GOT3 (cell line): ENCODE measurements at regions not wholly inside any gene's neighbourhood (a gene's known extent, or its start where the extent isn't known, plus 50 kb on each side); places are given as distances from the start of the nearest gene placed in this dataset.
"Not testable (repeated sequence)": the region's sequence is repeated elsewhere in the genome, so short reads cannot be mapped to it uniquely, and the experiment has no call there.

Experiments used
- DNase-seq: peaks from one replicate; lab custom pipeline; 2025; ENCODE audit warnings: mixed read lengths; lab: John Stamatoyannopoulos, UW

- DNase-seq, result no peak
These were observed 1654.9 kb upstream of the LRRTM3 start for GRCh38 chr10:65270969-65271368.

- DNase-seq, result no peak
These were observed 1652.7 kb upstream of the LRRTM3 start for GRCh38 chr10:65273115-65273514.

- no peak for DNase-seq
These were observed 1650.5 kb upstream of the LRRTM3 start for GRCh38 chr10:65275296-65275695.

- no peak for DNase-seq
These were observed 1641.3 kb upstream of the LRRTM3 start for GRCh38 chr10:65284495-65285041.

GRCh38 chr10:65285726-65286125 is 1640.1 kb upstream of the LRRTM3 start:
- not testable (repeated sequence) for DNase-seq

- no peak for DNase-seq
These were observed 1634.5 kb upstream of the LRRTM3 start for GRCh38 chr10:65291286-65291685.

GRCh38 chr10:65292551-65292950 is 1633.3 kb upstream of the LRRTM3 start:
- DNase-seq, result no peak

GRCh38 chr10:65294329-65294728 is 1631.5 kb upstream of the LRRTM3 start:
- DNase-seq, result no peak

GRCh38 chr10:65301181-65301580 is 1624.7 kb upstream of the LRRTM3 start:
- DNase-seq, result no peak

- DNase-seq, result no peak
These were observed 1619.6 kb upstream of the LRRTM3 start for GRCh38 chr10:65306201-65306600.

GRCh38 chr10:65312876-65313275 is 1613.0 kb upstream of the LRRTM3 start:
- DNase-seq, result no peak

GRCh38 chr10:65313406-65313805 is 1612.4 kb upstream of the LRRTM3 start:
- DNase-seq, result no peak

- DNase-seq, result no peak
These were observed 1611.6 kb upstream of the LRRTM3 start for GRCh38 chr10:65314253-65314652.

- DNase-seq, result no peak
These were observed 1606.3 kb upstream of the LRRTM3 start for GRCh38 chr10:65319493-65319892.

GRCh38 chr10:65320236-65321026 is 1605.4 kb upstream of the LRRTM3 start:
- DNase-seq, result no peak

GRCh38 chr10:65323802-65324201 is 1602.0 kb upstream of the LRRTM3 start:
- no peak for DNase-seq

GRCh38 chr10:65325913-65326312 is 1599.9 kb upstream of the LRRTM3 start:
- no peak for DNase-seq

GRCh38 chr10:65328486-65328885 is 1597.3 kb upstream of the LRRTM3 start:
- no peak for DNase-seq

GRCh38 chr10:65335311-65335710 is 1590.5 kb upstream of the LRRTM3 start:
- DNase-seq, result no peak

- DNase-seq, result no peak
These were observed 1585.5 kb upstream of the LRRTM3 start for GRCh38 chr10:65340340-65340739.

- no peak for DNase-seq
These were observed 1584.4 kb upstream of the LRRTM3 start for GRCh38 chr10:65341323-65341925.

- DNase-seq, result no peak
These were observed 1583.6 kb upstream of the LRRTM3 start for GRCh38 chr10:65342245-65342644.

GRCh38 chr10:65346466-65346865 is 1579.4 kb upstream of the LRRTM3 start:
- DNase-seq, result no peak
